ENCODE measurements at regions not wholly inside any gene's neighbourhood (a gene's known extent, or its start where the extent isn't known, plus 50 kb on each side); places are given as distances from the start of the nearest gene placed in this dataset.

DNA sequence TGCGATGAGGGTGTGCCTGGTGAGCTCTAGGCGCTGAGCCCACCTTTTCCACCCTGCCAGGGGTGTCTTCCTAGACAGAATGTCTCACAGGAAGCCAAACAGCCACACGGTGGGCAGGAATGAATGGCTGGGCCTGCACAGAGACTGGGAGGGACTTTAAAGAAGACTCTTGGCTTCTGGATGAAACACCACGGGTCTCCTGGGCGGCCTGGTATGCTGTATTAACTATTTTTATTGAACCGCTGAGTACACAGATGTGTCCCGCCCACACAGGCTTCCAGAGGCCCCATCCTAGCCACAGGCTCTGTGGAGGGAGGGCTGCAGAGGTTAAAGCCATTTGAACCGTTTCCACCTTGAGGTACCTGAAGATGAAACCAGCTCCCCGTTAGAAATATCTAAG lies 115.2 kb upstream of the CXCL14 start:
- DNase-seq (ENCODE audit: insufficient read length, low spot score) (no peak), FAIRE-seq (no peak)
- no peak for TF ChIP-seq CTCF (IDR thresholded peaks at IDR 0.05; ENCODE audit: insufficient read depth, missing control alignments)

GRCh38 chr5:135693371-135693955 lies 114.7 kb upstream of the CXCL14 start:
- TF ChIP-seq CTCF (IDR thresholded peaks at IDR 0.05; ENCODE audit: insufficient read depth, missing control alignments): no peak
- no peak for FAIRE-seq
- no peak for DNase-seq (ENCODE audit: insufficient read length, low spot score)

- no peak for DNase-seq (ENCODE audit: insufficient read length, low spot score)
- no peak for TF ChIP-seq CTCF (IDR thresholded peaks at IDR 0.05; ENCODE audit: insufficient read depth, missing control alignments)
- no peak for FAIRE-seq
These were observed 112.3 kb upstream of the CXCL14 start for GRCh38 chr5:135691044-135691443.

- no peak for TF ChIP-seq CTCF (IDR thresholded peaks at IDR 0.05; ENCODE audit: insufficient read depth, missing control alignments)
- no peak for FAIRE-seq
These were observed 111.7 kb upstream of the CXCL14 start for GRCh38 chr5:135690466-135690865.

GRCh38 chr5:135689506-135689905 lies 110.7 kb upstream of the CXCL14 start:
- TF ChIP-seq CTCF (IDR thresholded peaks at IDR 0.05; ENCODE audit: insufficient read depth, missing control alignments): no peak
- no peak for DNase-seq (ENCODE audit: insufficient read length, low spot score)
- FAIRE-seq: no peak

More at GRCh38 chr5:135690466-135690865, 111.7 kb upstream of the CXCL14 start:
- no peak for DNase-seq (ENCODE audit: insufficient read length, low spot score)

DNA sequence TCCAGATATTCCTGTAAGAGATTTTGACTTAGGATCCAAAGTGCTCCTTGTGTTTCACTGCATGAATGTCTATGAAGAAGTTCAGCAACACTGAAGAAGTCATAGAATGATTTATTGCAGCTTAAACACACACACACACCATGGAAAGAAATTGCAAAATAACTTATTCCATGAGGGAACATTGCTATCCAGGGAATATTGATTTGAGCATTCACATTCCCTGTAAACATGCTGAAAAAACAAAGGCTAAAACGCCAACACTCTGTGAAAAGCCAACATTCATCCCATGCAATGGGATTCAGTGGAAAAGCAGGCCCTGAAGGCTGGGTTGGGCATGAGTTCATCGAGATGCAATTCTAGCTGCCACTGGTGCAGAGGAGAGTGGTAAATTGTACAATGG lies 109.6 kb upstream of the CXCL14 start:
- no peak for FAIRE-seq

More for the DNA sequence above, 109.6 kb upstream of the CXCL14 start:
- no peak for DNase-seq (ENCODE audit: insufficient read length, low spot score)
- TF ChIP-seq CTCF (IDR thresholded peaks at IDR 0.05; ENCODE audit: insufficient read depth, missing control alignments): no peak

Measured in D721Med (cell line).